Ascending aorta (tissue), 2 donors: ENCODE measurements at regions not wholly inside any gene's neighbourhood (a gene's known extent, or its start where the extent isn't known, plus 50 kb on each side); places are given as distances from the start of the nearest gene placed in this dataset.
A peak's percentile ranks its signal among the peaks of the same experiment; 100 is the strongest.

ENCODE experiments used
- DNase-seq, 2 donors: peaks; one replicate each; pipeline ENCODE4 v3.0.0-alpha.2; 2019; ENCODE audit warnings: low spot score in 2 of 2
- H3K27ac ChIP-seq, 2 donors: fragments of 200-600 bp; sonication (generic); one replicate each; pipeline ENCODE4 v1.5.1; 2016 to 2017; ENCODE audit warnings: mild to moderate bottlenecking in 1 of 2
- H3K27me3 ChIP-seq: fragments of 200-600 bp; sonication (generic); one replicate; pipeline ENCODE4 v1.5.1; 2017
- H3K36me3 ChIP-seq, 2 donors: fragments of 200-600 bp; sonication (generic); one replicate each; pipeline ENCODE4 v1.5.1; 2016
- H3K4me1 ChIP-seq, 2 donors: fragments of 200-600 bp; sonication (generic); one replicate each; pipeline ENCODE4 v1.5.1; 2016 to 2017; ENCODE audit warnings: mild to moderate bottlenecking in 1 of 2
- H3K4me3 ChIP-seq, 2 donors: fragments of 200-600 bp; sonication (generic); one replicate each; pipeline ENCODE4 v1.5.1; 2016 to 2017; ENCODE audit warnings: mild to moderate bottlenecking in 1 of 2
- H3K9me3 ChIP-seq, 2 donors: fragments of 200-600 bp; sonication (generic); one replicate each; pipeline ENCODE4 v1.5.1; 2016
- intact Hi-C: fragments of 100-400 bp; cut with DNase I; formaldehyde crosslinking; loops from one replicate; pipeline ENCODE4 v1.15.1; 2023
- TF ChIP-seq, protein P1 (sequence below), 3 experiments: fragments of 200-600 bp in 2 of 3; fragments of 450-650 bp in 1 of 3; sonication (generic) in 2 of 3; IDR thresholded peaks; one replicate each; pipeline ENCODE4 v1.5.1; 2016 to 2019; ENCODE audit warnings: antibody characterized with exemption in 3 of 3, mild to moderate bottlenecking in 1 of 3, moderate library complexity in 1 of 3

DNA sequence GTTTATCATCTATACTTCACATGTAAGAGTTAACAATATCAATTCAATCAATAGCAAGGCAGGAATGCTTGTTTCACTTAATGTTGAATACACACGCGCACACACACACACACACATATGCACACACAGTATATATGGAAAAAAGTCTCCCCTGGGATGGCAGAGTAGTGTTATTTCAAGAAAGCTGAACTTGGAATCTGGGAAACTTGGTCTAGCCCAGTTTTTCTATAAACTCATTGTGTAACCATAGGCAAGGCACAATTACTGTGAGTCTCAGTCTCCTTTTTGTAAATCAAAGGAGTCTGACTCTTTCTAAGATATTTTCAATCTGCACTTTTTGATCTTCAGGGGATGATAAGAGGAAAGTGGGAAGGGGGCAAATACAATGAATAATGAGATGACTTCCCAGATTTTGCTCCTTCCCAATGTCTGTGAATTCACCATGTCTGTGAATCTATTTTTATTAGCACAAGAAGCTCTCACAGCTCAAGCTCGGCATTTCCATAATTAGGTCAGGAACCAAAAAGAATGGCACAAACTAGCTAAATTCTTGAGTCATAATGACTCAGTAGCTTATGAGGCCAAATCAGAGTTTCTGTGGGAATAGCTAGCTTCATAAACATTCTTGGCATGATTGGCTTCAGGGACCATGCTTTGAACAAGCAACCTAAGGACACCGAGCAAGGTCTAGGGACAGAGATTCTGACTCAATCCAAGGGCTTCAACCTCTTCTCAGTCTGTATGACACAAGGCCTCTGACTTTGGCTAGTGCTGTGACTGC, 227.4 kb upstream of the DCBLD2 start:
- no peak overlapping the region for H3K4me3 ChIP-seq
- H3K4me1 ChIP-seq, result peaks cover 9 to 35% of the 10 kb centered on the region in 2 donors
- DNase-seq, result peak in 1 of 2 donors; percentile 81
- intact Hi-C loops, result loop anchor here (2.0 to 5.0 kb wide), 2 partner anchors 112 to 508 kb away; partner anchors contain the start of gene COL8A1
- no peaks in the 10 kb centered on the region for H3K9me3 ChIP-seq
- H3K27me3 ChIP-seq, result no peaks in the 10 kb centered on the region
- H3K36me3 ChIP-seq, result no peaks in the 10 kb centered on the region
- TF ChIP-seq, protein P1, sequence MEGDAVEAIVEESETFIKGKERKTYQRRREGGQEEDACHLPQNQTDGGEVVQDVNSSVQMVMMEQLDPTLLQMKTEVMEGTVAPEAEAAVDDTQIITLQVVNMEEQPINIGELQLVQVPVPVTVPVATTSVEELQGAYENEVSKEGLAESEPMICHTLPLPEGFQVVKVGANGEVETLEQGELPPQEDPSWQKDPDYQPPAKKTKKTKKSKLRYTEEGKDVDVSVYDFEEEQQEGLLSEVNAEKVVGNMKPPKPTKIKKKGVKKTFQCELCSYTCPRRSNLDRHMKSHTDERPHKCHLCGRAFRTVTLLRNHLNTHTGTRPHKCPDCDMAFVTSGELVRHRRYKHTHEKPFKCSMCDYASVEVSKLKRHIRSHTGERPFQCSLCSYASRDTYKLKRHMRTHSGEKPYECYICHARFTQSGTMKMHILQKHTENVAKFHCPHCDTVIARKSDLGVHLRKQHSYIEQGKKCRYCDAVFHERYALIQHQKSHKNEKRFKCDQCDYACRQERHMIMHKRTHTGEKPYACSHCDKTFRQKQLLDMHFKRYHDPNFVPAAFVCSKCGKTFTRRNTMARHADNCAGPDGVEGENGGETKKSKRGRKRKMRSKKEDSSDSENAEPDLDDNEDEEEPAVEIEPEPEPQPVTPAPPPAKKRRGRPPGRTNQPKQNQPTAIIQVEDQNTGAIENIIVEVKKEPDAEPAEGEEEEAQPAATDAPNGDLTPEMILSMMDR (IDR thresholded peaks at IDR 0.05), result no peak
- peak overlapping the region; percentile 83 to 88 for H3K27ac ChIP-seq

DNA sequence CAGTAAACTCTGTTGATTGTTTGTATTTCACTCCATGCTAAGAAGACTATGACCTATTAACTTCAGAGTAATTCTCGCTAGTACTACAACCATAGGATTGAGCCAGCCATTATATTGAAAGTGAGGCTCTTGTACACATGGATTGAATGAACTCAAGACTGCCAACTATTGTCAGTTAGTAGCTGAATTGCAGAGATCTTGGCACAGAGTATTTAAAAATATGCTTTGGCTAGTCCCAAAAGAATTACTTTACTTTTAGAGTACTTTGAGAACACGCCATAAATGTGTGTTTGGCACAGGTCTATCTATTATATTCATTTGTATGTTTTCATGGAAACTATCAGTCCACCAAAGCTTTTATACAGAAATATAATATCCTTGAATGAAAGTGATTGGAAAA, 226.7 kb upstream of the DCBLD2 start:
- no peak for DNase-seq

DNA sequence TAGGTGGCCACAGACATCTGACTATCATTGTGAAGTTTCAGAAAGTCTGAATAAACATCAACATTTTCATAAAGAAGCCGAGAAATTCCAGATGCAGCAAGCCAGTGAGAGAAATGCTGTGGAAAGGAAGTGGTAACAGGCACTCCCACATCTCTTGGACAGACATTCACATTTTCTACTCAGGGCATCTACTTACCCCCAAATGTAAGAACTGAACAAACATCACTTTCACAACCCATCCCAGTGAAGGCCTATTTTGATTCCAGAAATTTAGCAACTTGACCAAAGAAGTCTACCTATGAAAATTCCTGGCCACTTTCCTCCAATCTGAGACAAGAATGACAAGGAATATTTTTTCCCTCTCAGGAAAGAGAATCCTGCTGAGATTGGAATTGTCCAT, 224.8 kb upstream of the DCBLD2 start:
- Histone ChIP-seq H3K4me1 (peaks cover 9 to 35% of the 10 kb centered on the region in 2 donors), H3K9me3 (no peaks in the 10 kb centered on the region), H3K4me3 (no peak overlapping the region), H3K36me3 (no peaks in the 10 kb centered on the region), H3K27ac (peak overlapping the region; percentile 83 to 88), H3K27me3 (no peaks in the 10 kb centered on the region)
- intact Hi-C loops, result loop anchor here (5.0 kb wide), 1 partner anchor 511 kb away; the partner anchor contains the start of gene COL8A1
- TF ChIP-seq, protein P1 (IDR thresholded peaks at IDR 0.05), result no peak
- no peak for DNase-seq

More for the DNA sequence above, 226.7 kb upstream of the DCBLD2 start:
- Histone ChIP-seq H3K4me3 (no peak overlapping the region), H3K27ac (peak overlapping the region; percentile 83 to 88), H3K9me3 (no peaks in the 10 kb centered on the region), H3K36me3 (no peaks in the 10 kb centered on the region), H3K4me1 (peaks cover 9 to 35% of the 10 kb centered on the region in 2 donors), H3K27me3 (no peaks in the 10 kb centered on the region)
- intact Hi-C loops, result loop anchor here (2.0 to 5.0 kb wide), 2 partner anchors 113 to 509 kb away; partner anchors contain the start of gene COL8A1
- TF ChIP-seq, protein P1 (IDR thresholded peaks at IDR 0.05), result no peak

DNA sequence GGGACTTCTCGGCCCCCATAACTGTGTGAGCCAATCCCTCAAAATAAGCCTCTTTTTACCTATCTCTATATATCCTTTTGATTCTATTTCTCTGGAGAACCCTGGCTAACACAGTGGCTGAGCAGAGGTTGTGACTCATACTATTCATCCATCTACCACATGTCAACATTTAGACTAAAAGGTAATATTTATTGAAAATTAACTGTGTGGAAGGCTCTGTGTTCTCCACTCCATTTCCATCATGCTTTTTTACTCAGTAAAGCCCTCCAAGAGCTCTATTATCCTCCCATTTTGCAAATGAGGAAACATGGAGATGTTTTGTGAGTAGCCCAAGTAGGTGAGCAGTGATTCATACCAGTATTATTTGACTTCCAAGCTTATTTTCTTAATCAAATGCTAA, 217.9 kb upstream of the DCBLD2 start:
- no peaks in the 10 kb centered on the region for H3K27me3 ChIP-seq
- no peak overlapping the region for H3K27ac ChIP-seq
- H3K4me1 ChIP-seq, result no peaks in the 10 kb centered on the region
- H3K36me3 ChIP-seq, result no peaks in the 10 kb centered on the region
- no peak overlapping the region for H3K4me3 ChIP-seq
- intact Hi-C loops, result no loop called here
- TF ChIP-seq, protein P1 (IDR thresholded peaks at IDR 0.05), result no peak
- no peaks in the 10 kb centered on the region for H3K9me3 ChIP-seq
- no peak for DNase-seq

DNA sequence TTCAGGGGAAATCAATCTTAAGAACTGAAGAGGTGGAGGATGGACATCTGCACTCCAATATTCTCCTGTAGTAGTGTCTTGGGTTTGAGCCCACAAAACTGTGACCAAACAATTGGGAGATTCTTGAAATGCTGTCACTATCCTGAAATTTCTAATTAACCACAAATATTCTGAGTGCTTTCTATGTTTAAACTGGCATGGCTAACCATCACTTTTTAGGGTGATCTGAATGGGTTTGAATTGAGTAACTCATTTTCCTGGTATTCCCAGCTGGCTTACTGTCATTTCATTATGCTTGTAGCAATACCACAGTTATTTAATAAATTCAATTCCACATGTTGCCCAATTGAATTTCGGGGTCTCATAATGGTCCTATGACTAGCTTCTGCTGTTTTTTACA, 216.9 kb upstream of the DCBLD2 start:
- Histone ChIP-seq H3K27ac (no peak overlapping the region), H3K9me3 (no peaks in the 10 kb centered on the region), H3K4me3 (no peak overlapping the region), H3K36me3 (no peaks in the 10 kb centered on the region), H3K4me1 (no peaks in the 10 kb centered on the region), H3K27me3 (no peaks in the 10 kb centered on the region)
- no peak for DNase-seq
- intact Hi-C loops, result no loop called here
- TF ChIP-seq, protein P1 (IDR thresholded peaks at IDR 0.05), result no peak
